ENCODE measurements at regions not wholly inside any gene's neighbourhood (a gene's known extent, or its start where the extent isn't known, plus 50 kb on each side); places are given as distances from the start of the nearest gene placed in this dataset.

- no peak overlapping the region for H3K9ac ChIP-seq (ENCODE audit: low read depth in 2 of 2, low read length in 2 of 2)
- DNase-seq: no peak
- H3K4me1 ChIP-seq: no peaks in the 10 kb centered on the region
- no peak overlapping the region for H3K27ac ChIP-seq
- H3K36me3 ChIP-seq: no peaks in the 10 kb centered on the region
- TF ChIP-seq, protein P1, sequence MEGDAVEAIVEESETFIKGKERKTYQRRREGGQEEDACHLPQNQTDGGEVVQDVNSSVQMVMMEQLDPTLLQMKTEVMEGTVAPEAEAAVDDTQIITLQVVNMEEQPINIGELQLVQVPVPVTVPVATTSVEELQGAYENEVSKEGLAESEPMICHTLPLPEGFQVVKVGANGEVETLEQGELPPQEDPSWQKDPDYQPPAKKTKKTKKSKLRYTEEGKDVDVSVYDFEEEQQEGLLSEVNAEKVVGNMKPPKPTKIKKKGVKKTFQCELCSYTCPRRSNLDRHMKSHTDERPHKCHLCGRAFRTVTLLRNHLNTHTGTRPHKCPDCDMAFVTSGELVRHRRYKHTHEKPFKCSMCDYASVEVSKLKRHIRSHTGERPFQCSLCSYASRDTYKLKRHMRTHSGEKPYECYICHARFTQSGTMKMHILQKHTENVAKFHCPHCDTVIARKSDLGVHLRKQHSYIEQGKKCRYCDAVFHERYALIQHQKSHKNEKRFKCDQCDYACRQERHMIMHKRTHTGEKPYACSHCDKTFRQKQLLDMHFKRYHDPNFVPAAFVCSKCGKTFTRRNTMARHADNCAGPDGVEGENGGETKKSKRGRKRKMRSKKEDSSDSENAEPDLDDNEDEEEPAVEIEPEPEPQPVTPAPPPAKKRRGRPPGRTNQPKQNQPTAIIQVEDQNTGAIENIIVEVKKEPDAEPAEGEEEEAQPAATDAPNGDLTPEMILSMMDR (IDR thresholded peaks at IDR 0.05): no peak
- intact Hi-C loops (cut with DNase I): loop anchor here (10.0 kb wide), 1 partner anchor 285 kb away; the partner anchor contains the start of genes CCDC148 and PKP4
- H3K4me3 ChIP-seq: no peak overlapping the region
- no peaks in the 10 kb centered on the region for H3K9me3 ChIP-seq
- no peaks in the 10 kb centered on the region for H3K27me3 ChIP-seq
Measured at GRCh38 chr2:158740127-158740526, 55.0 kb upstream of the DAPL1 start.

DNA sequence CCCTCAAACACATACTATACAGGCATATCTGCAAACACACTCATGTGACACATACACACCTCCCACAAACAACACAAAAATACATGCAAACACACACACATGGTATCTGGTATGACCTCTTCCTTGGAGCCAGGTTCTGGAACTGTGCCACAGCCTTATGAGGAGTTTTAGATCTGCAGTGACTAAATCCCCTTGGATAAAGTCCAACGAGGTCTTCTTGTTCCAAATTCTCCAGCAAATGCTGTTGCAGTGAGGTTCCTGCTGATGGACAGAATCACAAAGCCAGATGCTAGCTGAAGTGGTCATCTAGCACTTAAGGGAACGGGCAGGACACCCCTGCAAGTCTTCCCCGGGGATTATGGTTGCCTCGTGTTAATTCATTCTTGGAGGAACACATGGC is 54.5 kb upstream of the DAPL1 start:
- H3K36me3 ChIP-seq: no peaks in the 10 kb centered on the region
- H3K4me3 ChIP-seq: no peak overlapping the region
- H3K27ac ChIP-seq: no peak overlapping the region
- TF ChIP-seq, protein P1 (IDR thresholded peaks at IDR 0.05): no peak
- no peak for DNase-seq
- H3K9ac ChIP-seq (ENCODE audit: low read depth in 2 of 2, low read length in 2 of 2): no peak overlapping the region
- intact Hi-C loops (cut with DNase I): loop anchor here (10.0 kb wide), 1 partner anchor 286 kb away; the partner anchor contains the start of genes CCDC148 and PKP4
- H3K27me3 ChIP-seq: no peaks in the 10 kb centered on the region
- no peaks in the 10 kb centered on the region for H3K9me3 ChIP-seq
- H3K4me1 ChIP-seq: no peaks in the 10 kb centered on the region

- Histone ChIP-seq H3K36me3 (no peaks in the 10 kb centered on the region), H3K9ac (ENCODE audit: low read depth in 2 of 2, low read length in 2 of 2) (no peak overlapping the region), H3K4me3 (no peak overlapping the region), H3K27ac (no peak overlapping the region), H3K4me1 (no peaks in the 10 kb centered on the region), H3K27me3 (no peaks in the 10 kb centered on the region), H3K9me3 (no peaks in the 10 kb centered on the region)
- DNase-seq: no peak
- TF ChIP-seq, protein P1 (IDR thresholded peaks at IDR 0.05): no peak
- intact Hi-C loops (cut with DNase I): loop anchor here (10.0 kb wide), 1 partner anchor 287 kb away; the partner anchor contains the start of genes CCDC148 and PKP4
Measured at GRCh38 chr2:158741625-158742024, 53.5 kb upstream of the DAPL1 start.

GRCh38 chr2:158742536-158742935 is 52.6 kb upstream of the DAPL1 start:
- no peak for DNase-seq
- H3K4me3 ChIP-seq: no peak overlapping the region
- intact Hi-C loops (cut with DNase I): loop anchor here (10.0 kb wide), 1 partner anchor 288 kb away; the partner anchor contains the start of genes CCDC148 and PKP4
- H3K9ac ChIP-seq (ENCODE audit: low read depth in 2 of 2, low read length in 2 of 2): no peak overlapping the region
- no peak overlapping the region for H3K27ac ChIP-seq
- H3K9me3 ChIP-seq: no peaks in the 10 kb centered on the region
- TF ChIP-seq, protein P1 (IDR thresholded peaks at IDR 0.05): no peak
- no peaks in the 10 kb centered on the region for H3K4me1 ChIP-seq
- H3K36me3 ChIP-seq: no peaks in the 10 kb centered on the region
- no peaks in the 10 kb centered on the region for H3K27me3 ChIP-seq

DNA sequence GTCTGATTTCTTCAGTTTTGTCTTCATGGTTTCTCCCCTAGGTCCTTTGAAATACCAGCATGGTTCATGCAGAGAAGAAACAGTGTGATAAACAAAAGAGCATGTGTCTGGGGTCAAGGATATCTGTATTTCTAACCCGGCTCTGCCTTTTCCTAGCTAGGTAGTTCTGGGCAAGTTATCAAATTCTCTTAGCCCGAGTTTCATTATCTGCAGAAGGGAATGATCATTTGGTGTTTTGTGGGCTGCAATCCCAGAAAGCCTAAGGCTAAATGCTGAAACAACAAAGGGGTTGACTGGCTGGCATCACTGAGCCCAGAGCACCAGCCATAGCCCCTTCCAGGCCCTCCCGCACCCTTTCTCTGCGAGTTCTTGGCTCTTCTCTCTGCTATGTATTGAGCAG is 51.7 kb upstream of the DAPL1 start:
- no peaks in the 10 kb centered on the region for H3K4me1 ChIP-seq
- H3K9ac ChIP-seq (ENCODE audit: low read depth in 2 of 2, low read length in 2 of 2): no peak overlapping the region
- H3K36me3 ChIP-seq: no peaks in the 10 kb centered on the region
- no peak for DNase-seq
- TF ChIP-seq, protein P1 (IDR thresholded peaks at IDR 0.05): no peak
- H3K9me3 ChIP-seq: no peaks in the 10 kb centered on the region
- no peaks in the 10 kb centered on the region for H3K27me3 ChIP-seq
- intact Hi-C loops (cut with DNase I): loop anchor here (10.0 kb wide), 1 partner anchor 289 kb away; the partner anchor contains the start of genes CCDC148 and PKP4
- H3K27ac ChIP-seq: no peak overlapping the region
- no peak overlapping the region for H3K4me3 ChIP-seq

All from colonic mucosa (tissue), 4 donors.